Glutamatergic neuron (in vitro differentiated cells): ENCODE measurements at regions not wholly inside any gene's neighbourhood (a gene's known extent, or its start where the extent isn't known, plus 50 kb on each side); places are given as distances from the start of the nearest gene placed in this dataset.

Experiments used
- DNase-seq: peaks from one replicate; pipeline ENCODE4 v3.0.0; 2022
- H3K27ac Mint-ChIP-seq: one replicate; pipeline ENCODE4 v1.8.0; 2020; ENCODE audit warnings: mild to moderate bottlenecking, mixed read lengths, inconsistent platforms; ENCODE audit not compliant: unreplicated experiment
- H3K27me3 Mint-ChIP-seq: one replicate; pipeline ENCODE4 v1.8.0; 2020; ENCODE audit warnings: mild to moderate bottlenecking, moderate library complexity, mixed read lengths, inconsistent platforms; ENCODE audit not compliant: unreplicated experiment
- H3K36me3 Mint-ChIP-seq: one replicate; pipeline ENCODE4 v1.8.0; 2020; ENCODE audit warnings: mild to moderate bottlenecking, mixed read lengths, inconsistent platforms; ENCODE audit not compliant: unreplicated experiment
- H3K4me1 Mint-ChIP-seq: one replicate; pipeline ENCODE4 v1.8.0; 2020; ENCODE audit warnings: mild to moderate bottlenecking, low read depth, mixed read lengths, inconsistent platforms; ENCODE audit not compliant: unreplicated experiment
- H3K4me3 Mint-ChIP-seq: one replicate; pipeline ENCODE4 v1.8.0; 2020; ENCODE audit warnings: mild to moderate bottlenecking, mixed read lengths, inconsistent platforms; ENCODE audit not compliant: unreplicated experiment
- H3K9me3 Mint-ChIP-seq: one replicate; pipeline ENCODE4 v1.8.0; 2020; ENCODE audit warnings: mild to moderate bottlenecking, moderate library complexity, mixed read lengths, inconsistent platforms; ENCODE audit not compliant: unreplicated experiment
- CTCF ChIP-seq: fragments of 200-600 bp; sonication (generic); IDR thresholded peaks from one replicate; pipeline ENCODE4 v1.5.0; 2021; ENCODE audit not compliant: partially characterized antibody, unreplicated experiment

- Mint-ChIP-seq H3K9me3 (no peaks in the 10 kb centered on the region), H3K27ac (no peak overlapping the region), H3K27me3 (no peaks in the 10 kb centered on the region), H3K4me3 (no peak overlapping the region), H3K4me1 (peaks cover 7% of the 10 kb centered on the region), H3K36me3 (no peaks in the 10 kb centered on the region)
- no peak for DNase-seq
- TF ChIP-seq CTCF = no peak
These were observed 503.0 kb downstream of the NTRK3 start for GRCh38 chr15:87753539-87753938.

GRCh38 chr15:87752250-87752951, 504.1 kb downstream of the NTRK3 start:
- Mint-ChIP-seq H3K27ac (no peak overlapping the region), H3K4me1 (peaks cover 5% of the 10 kb centered on the region), H3K4me3 (no peak overlapping the region), H3K27me3 (no peaks in the 10 kb centered on the region), H3K36me3 (no peaks in the 10 kb centered on the region), H3K9me3 (no peaks in the 10 kb centered on the region)
- DNase-seq = no peak
- TF ChIP-seq CTCF = no peak

GRCh38 chr15:87748483-87748882, 508.1 kb downstream of the NTRK3 start:
- DNase-seq = no peak

GRCh38 chr15:87747087-87747486, 509.5 kb downstream of the NTRK3 start:
- H3K4me1 Mint-ChIP-seq = peaks cover 10% of the 10 kb centered on the region
- H3K9me3 Mint-ChIP-seq = no peaks in the 10 kb centered on the region
- H3K27ac Mint-ChIP-seq = no peak overlapping the region
- H3K4me3 Mint-ChIP-seq = no peak overlapping the region
- no peaks in the 10 kb centered on the region for H3K36me3 Mint-ChIP-seq
- H3K27me3 Mint-ChIP-seq = no peaks in the 10 kb centered on the region
- DNase-seq = no peak
- TF ChIP-seq CTCF = no peak

More at GRCh38 chr15:87748483-87748882, 508.1 kb downstream of the NTRK3 start:
- Mint-ChIP-seq H3K27me3 (no peaks in the 10 kb centered on the region), H3K9me3 (no peaks in the 10 kb centered on the region), H3K36me3 (no peaks in the 10 kb centered on the region), H3K27ac (no peak overlapping the region), H3K4me1 (peaks cover 10% of the 10 kb centered on the region), H3K4me3 (no peak overlapping the region)
- no peak for TF ChIP-seq CTCF

DNA sequence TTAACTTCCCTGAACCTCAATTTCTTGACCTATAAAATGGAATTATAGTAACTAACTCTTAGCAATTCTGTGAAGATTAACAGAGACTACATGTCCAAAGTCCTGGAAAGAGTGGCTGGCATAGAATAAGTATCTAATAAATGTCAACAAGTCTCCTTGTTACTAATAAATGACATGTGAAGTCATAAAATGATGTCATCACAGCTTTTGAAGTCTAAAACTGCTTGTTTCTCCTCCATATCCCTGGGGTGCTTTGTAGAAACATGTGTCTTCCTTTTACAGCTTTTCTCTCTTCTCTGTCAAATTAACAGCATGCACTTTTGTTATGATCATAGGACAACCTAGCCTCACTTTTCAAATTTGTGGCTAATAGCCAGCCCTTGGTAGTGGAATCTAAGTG, 510.2 kb downstream of the NTRK3 start:
- Mint-ChIP-seq H3K36me3 (no peaks in the 10 kb centered on the region), H3K27me3 (no peaks in the 10 kb centered on the region), H3K4me3 (no peak overlapping the region), H3K9me3 (no peaks in the 10 kb centered on the region), H3K4me1 (peaks cover 10% of the 10 kb centered on the region), H3K27ac (no peak overlapping the region)
- DNase-seq = no peak
- no peak for TF ChIP-seq CTCF
